OCI-LY3 (cell line): ENCODE measurements at regions not wholly inside any gene's neighbourhood (a gene's known extent, or its start where the extent isn't known, plus 50 kb on each side); places are given as distances from the start of the nearest gene placed in this dataset.

Experiments used
- EZH2phosphoT487 ChIP-seq: fragments of 200-600 bp; shearing (Covaris generic); IDR thresholded peaks from 2 replicates; pipeline ENCODE4 v1.6.1; 2018; ENCODE audit warnings: antibody characterized with exemption, mixed run types, low read depth
- TF ChIP-seq, protein P1 (sequence below): fragments of 200-600, 300-600 bp; sonication (generic); IDR thresholded peaks from 2 replicates; pipeline ENCODE4 v1.5.1; 2014; ENCODE audit warnings: antibody characterized with exemption, low read length, low read depth

DNA sequence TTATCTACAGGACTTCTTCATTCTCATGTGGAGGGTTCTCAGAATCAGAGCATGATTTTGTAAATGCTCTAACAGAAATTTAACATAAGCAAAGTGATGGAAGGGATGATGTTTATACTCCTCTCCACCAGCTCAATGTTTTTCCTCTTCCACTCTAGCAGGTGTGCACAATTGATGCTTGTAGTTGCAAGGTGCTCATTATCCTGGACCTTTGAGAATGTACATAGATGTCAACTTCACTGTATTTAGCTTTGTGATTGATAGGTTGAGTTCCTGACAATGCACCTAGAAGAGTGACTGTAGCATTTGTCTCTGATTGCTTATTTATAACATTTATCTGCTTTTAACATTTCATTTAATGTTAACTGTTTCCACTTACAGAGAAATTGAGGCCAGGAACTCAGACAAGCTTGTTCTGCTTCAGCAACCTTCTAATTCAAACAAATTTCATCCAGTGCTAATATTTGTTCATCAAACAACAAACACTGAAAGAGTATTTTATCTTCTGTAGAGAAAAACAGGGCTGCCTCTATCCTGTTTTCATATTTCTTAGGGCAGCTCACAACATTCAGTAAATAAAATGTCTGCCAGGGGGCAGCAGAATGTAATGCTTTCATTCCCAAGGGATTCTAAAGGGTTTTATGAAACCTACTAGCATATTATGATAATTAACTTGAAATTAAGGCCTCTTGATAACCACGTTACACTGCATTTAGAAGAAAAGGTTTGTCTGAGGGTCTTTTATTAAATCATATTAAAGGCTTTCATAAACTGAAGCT lies 127.9 kb upstream of the NOL4 start:
- TF ChIP-seq EZH2phosphoT487: no peak
- TF ChIP-seq, protein P1, sequence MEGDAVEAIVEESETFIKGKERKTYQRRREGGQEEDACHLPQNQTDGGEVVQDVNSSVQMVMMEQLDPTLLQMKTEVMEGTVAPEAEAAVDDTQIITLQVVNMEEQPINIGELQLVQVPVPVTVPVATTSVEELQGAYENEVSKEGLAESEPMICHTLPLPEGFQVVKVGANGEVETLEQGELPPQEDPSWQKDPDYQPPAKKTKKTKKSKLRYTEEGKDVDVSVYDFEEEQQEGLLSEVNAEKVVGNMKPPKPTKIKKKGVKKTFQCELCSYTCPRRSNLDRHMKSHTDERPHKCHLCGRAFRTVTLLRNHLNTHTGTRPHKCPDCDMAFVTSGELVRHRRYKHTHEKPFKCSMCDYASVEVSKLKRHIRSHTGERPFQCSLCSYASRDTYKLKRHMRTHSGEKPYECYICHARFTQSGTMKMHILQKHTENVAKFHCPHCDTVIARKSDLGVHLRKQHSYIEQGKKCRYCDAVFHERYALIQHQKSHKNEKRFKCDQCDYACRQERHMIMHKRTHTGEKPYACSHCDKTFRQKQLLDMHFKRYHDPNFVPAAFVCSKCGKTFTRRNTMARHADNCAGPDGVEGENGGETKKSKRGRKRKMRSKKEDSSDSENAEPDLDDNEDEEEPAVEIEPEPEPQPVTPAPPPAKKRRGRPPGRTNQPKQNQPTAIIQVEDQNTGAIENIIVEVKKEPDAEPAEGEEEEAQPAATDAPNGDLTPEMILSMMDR: no peak
